ENCODE measurements at regions not wholly inside any gene's neighbourhood (a gene's known extent, or its start where the extent isn't known, plus 50 kb on each side); places are given as distances from the start of the nearest gene placed in this dataset.

DNA sequence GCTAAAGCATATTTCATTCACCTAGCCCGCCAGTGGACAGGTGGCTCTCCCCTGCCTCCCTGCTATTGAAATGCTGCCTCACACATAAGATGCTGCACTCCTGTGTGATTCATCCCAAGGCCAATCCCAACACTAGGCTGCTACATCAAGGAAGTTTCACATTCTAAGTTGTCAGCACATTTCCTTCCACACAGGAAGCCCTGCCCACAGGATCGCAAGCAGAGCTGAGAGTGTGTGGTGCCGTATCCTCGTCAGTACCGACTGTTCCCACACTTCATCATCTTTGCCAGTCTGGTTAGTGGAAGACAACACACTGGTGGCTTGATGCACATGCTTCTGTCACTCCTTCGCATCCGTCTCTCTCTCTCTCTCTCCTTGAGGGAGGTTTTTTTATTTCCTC is 194.3 kb upstream of the PPP2R2D start:
- no peak for DNase-seq (ENCODE audit: low read depth in 3 of 3)

DNA sequence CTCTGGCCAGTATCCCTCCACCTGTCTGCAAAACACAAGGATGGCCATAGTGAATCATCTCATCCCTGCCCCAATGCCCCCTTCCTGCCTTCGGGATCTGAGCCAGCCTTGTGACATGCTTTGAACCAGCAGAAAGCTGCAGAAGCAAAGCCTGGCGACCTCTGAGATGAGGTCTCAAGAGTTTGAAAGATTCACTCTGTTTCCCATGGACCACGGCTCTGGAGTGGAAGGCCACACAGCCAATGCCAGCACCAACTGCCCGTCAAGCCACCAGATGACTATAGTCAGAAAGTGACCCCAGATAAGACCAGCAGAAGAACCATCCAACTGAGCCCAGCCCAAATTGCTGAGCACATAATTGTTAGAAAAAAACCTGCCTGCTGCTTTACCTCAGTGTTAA is 193.9 kb upstream of the PPP2R2D start:
- DNase-seq (ENCODE audit: low read depth in 3 of 3), result no peak

DNA sequence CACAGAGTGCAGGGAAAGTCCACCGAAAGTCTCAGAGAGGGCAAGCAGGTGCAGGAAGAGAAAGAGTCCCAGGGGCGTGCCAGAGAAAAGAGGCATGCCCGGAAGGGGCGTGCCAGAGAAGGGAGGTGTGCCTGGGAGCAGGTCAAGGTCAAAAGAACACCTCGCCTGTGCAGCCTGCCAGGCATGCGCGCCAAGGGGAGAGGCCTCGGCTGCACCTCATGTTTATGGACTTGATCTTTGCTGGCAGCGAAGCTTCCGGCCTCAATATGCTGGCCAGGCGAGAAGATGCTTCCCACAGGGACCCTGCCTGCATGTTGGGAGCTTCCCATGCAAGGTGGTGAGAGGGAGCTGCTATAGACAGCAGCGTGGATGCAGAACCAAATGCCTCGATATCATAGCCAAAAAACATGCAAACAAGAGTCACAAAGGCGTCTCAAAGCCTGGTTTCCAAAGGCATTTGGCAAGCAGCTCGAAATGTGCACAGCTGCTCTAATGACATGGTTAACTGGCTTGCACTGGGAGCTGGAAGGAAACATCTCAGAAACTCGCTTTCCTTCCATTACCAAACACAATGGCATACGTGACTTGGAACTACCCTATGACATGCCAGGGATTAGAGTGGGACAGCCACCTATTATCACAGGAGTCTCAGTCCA is 192.5 kb upstream of the PPP2R2D start:
- no peak for DNase-seq (ENCODE audit: low read depth in 3 of 3)

DNA sequence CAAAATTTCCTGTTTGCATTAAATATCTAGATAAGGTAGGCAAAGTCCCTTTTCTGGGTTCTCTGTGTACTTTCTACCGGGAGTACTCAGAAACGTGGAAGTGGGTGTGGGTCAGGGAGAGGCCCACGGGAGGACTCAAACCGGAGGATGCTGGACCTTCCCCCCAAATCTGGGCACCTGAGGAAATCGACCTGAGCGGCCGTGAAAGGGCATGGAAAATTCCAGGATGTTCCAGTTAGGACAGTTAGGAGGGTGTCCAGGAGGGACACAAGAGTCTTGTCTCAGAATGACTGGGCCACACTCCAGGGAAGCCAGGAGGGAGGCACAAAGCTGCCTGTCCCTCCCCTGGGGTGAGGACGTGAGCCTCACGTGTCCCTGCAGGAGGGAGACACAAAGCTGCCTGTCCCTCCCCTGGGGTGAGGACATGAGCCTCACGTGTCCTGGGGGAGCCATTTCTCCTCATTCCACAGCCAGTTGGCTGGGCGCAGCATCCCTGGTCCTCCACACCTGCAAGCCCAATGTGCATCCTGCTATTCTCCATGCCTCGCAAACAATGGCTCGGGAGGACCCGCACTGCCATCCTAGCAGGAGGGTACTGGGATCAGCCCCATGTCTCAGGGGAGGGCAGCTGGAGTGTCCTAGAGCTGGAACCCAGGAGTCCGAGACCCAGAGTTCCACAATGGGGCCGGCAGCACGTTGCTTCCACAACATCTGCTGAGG is 190.5 kb upstream of the PPP2R2D start:
- no peak for DNase-seq (ENCODE audit: low read depth in 3 of 3)

DNA sequence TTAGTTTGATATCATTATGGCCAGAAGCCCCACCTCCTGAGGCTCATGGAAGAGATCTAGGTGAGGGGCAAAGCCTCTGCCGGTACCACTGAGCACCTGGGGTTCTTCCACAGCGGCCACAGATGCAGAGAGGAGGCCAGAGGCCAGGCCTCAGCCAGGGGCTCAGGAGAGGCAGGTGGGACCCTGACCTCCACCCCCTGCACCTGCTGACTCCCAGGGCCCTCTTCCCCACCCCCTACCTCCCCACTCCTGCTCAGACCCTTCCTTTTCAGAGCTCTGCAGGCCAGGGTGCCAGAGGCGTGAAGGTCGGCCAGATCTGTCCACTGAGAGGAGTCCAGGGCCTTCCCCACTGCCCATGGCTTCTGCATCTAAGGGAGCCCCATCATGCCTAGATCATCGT is 178.7 kb upstream of the PPP2R2D start:
- DNase-seq (ENCODE audit: low read depth in 3 of 3), result no peak

DNA sequence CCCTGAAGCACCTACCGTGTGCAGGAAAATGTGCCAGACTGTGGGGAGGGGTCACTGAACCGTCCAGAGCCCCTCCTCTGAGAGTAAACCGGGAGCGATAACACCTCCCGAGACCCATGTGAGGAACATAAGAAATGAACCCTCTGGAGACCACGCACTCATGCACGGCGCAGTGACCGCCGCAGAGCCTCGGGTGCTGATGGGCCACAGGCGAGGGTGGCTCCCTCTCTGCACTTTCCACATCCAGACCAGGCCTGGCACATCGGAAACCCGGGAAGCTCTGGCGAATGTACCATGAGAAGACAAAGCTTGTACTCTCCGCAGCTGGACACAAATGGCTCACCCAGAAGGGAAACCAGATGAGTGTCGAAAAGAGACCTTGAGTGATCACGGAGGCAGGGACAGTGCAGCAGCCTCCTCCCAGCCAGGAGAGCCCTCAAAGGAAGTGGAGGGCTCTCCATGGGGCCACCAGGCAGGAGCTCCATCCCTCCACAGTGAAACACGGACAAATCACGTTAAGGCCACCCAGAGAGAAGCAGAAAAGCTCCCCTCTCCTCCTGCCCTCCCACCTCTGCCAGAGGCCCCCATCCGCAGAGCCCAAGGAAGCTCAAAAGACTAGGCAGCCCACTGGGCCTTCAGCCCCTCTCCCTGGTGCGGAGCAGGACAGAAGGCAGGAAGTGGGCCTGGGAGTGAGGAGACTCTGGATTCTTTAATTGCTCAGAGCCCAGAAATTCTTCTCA is 178.1 kb upstream of the PPP2R2D start:
- no peak for DNase-seq (ENCODE audit: low read depth in 3 of 3)

DNA sequence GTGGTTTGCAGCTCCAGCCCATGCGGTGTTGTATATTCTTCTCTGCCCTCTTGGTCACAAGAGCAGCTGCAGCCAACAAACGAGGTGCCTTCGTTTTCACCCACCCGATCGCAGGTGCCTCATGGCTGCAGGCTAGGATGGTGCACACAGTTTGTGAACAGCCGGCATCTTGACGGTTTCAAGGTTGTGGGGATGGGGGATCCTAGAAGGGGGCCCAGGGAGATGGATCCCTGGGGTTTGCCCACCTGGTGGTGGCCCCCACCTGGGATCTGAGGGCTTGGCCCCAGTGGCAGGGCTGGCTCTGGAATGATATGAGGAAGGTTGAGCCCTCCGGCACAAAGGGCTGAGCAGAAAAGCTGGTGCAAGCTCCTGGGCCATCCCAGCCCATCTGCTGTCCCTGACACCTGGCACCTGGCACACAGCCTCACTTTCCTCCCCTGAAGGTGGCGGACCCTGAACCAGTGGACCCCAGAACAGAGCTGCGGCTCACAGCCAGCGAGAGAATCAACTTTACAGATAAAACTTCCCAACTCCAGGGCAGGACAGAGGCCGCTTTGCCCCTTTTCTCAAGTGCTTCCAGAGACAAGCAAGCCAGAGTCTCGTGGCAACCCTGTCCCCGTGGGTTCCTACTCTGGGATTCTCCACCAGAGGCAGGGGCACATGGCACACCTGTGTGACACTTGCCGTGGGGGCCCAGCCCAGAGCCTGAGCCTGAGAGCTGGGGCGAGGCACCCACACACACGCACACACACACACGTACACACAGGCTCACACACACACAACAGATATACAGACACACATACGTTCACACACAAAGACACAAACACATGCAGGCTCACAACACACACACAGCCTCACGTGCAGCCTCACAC is 177.3 kb upstream of the PPP2R2D start:
- no peak for DNase-seq (ENCODE audit: low read depth in 3 of 3)

DNA sequence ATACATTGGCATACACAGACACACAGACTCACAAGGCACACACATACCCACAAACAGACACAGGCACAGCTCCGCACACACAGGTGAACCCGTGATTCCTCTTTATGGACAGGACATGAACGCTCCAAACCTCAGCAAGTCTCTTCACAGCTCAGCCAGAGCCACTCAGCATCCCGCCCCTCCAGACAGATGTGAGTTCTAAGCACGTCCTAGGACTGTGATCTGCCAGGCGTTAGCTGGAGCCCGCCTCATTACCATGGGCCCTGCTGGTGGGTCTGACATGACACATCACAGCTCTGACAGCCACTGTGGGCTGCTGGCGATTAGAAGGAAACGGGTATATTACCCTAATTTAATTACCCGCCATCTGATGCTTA is 176.7 kb upstream of the PPP2R2D start:
- no peak for DNase-seq (ENCODE audit: low read depth in 3 of 3)

DNA sequence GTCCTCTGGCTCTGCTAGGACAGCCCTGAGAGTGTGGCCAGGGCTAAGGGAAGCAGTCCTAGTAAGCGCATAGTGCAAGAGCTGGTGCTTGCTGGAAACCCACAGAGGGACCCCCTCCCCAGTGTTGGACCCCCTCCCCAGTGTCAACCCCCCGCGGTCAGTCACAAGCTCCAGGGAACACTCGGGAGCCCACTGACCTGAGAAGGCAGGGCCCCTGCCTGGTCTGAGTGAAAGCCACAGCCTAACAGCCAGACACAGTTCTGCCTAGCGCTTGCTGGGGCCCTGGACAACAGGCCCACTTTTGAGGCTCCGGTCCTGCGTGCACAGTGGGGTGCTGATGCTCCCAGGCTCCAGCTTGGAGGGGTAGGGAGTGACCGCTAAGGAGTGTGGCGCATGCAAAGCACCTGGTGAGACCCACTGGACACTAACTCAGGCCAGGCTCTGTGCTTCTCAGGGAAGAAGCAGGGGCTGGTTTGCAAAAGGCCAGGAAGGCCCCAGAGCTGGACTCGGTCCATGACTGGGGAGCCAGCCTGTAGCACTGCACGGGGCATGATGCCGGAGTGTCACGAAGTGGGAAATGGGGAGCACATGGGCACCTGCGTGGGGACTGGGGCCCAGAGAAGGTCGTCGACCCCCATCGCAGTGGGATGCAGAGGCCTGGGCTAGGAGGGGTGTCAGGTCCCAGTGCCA is 175.8 kb upstream of the PPP2R2D start:
- no peak for DNase-seq (ENCODE audit: low read depth in 3 of 3)

DNA sequence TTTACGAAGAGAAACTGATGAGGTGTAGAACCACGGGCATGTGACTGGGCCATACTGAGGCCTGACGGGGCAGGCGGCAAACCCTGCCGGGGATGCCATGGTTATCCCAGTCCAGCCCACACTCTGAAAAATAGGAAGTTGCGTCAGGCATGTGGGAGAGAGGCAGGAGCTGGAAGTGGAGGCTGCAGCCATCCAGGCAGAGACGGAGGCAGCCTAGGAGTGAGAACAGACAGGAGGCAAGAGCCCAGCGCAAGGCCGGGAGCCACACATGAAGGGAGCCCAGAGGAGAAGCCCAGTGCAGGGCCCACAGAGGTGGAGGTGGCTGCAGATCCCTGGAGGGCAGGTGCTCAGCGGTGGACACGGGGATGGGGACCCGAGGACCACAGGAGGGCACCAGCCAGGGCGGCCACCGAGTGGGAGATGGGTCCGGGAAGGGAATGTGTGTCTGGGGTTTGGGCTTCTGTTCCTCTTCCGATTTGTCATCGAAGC is 175.2 kb upstream of the PPP2R2D start:
- no peak for DNase-seq (ENCODE audit: low read depth in 3 of 3)

DNA sequence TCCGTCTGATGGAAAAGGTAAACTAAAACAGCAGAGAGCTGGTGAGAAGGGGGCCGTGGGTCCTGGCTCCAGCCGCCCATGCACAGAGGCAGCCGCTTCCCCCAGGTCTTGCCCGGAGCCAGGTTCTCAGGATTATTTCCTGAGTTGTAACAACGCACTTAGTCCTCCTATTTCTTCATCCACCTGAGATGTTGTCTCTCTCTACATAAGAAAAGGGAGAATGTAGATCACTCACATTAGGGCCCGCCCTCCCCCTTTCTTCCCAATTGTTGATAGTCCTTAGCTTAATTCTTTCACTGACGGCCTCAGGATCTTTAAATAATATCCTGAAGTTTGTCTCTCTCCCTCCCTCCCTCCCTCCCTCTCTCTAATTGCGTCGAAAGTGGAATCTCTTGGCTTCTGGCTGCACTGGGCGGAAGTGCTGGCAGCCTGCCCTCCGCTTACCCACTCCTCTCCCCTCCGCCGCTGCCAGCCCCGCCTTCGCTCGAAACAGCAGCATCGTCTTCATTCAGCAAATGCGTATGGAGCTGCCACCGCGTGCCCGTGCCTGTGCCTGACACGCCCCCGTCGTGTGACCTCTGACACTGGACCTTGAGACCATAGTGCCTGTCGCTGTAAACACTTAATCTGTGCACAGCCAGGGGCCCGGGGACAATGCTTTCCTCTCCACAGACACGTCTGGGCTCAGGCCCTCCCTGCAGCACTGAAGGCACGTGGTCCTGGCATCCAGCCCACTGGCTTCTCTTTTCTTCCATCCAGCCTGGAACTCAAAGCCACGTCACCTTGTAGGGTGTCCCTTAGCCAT is 174.5 kb upstream of the PPP2R2D start:
- no peak for DNase-seq (ENCODE audit: low read depth in 3 of 3)

DNA sequence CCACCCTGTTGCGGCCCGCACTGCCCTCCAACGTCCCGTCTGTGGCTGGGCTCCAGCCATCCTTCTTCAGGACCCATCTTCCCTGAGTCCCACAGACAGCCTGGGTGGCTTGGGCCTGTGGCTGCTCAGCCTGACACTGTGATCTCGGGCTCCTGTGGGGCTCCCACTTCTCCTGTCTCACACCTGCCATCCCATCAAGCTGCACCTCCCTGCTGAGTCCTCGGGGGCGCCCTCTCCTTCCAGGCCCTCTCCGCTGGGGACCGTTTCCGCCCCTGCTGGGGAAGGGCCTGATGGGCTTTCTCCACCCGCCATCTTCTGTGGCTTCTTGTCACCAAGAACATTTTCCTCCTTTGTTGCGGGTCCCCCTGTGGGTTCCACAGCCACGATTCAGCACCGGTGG is 173.8 kb upstream of the PPP2R2D start:
- no peak for DNase-seq (ENCODE audit: low read depth in 3 of 3)

DNA sequence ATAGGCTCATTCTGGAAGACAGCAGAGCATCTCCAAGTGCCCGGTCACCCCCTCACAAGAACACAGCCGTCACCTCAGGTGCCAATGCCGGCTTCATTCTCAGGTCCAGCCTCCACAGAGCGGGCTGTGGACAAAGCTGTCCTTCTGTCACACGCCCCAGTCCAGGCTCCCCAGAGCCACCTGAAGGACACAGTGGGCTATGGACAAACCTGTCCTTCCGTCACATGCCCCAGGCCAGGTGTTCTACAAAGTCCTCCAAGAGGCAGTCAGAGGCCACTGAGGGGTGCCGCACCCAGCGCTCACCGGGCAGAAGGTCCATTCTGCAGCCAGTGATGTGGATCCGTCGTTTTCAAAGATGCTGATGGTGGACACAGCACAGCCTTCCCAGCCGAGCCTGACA is 173.2 kb upstream of the PPP2R2D start:
- DNase-seq (ENCODE audit: low read depth in 3 of 3), result no peak

DNA sequence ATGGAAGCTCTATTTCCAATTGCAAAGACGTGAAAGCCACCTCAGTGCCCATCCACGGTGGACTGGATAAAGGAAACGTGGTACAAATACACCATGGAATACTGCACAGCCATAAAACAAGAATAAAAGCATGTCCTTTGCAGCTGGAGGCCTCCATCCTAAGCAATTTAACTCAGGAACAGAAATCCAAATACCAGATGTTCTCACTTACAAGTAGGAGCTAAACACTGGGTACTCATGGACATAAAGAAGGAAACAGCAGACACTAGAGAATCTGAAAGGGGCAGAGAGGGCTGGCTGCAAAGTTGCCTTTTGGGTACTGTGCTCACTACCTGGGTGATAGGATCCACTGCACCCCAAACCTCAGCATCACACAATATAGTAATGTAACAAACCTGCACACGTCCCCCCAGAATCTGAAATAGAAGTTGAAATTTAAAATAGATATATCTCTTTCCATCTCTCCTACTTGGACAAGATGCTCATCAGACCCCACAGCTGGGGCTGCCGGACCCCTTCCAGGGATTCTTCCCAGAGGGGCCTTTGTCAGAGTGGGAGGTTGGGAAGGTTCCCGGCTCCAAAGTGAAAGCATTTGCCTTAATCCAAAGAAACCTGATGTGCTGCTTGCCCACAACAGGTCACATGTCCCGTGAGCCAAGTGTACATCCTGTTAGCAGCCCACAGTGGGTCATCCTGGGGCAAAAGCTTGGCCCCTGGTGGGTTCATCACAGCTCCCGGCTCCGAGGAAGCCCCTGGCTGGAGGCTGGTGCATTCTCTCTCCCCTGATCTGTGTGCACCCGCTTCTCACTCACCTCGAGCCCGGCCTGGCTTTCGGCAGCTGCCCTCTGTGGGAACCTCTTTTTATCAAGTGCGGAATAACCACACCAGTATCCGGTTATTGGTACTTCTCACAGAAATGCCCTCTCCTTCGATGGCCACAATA is 172.3 kb upstream of the PPP2R2D start:
- no peak for DNase-seq (ENCODE audit: low read depth in 3 of 3)

DNA sequence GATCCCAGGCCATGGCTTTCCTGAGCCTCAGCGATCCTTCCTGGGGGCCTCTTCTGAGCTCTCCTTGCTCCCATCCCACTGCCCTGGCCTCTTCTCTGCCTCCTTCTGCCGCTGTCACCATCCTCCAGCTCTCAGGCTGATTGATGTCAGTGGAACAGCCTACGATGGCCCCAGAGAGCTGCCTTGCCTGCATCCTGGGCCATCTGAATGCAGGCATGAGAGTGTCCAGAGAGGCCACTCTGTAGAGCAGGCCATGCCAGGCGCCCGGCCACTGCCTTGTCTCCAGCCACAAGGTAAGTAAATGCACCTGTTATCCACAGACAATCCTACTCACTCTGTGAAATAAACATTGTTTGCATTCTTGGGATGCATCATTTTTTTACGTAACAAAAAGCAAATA is 171.4 kb upstream of the PPP2R2D start:
- no peak for DNase-seq (ENCODE audit: low read depth in 3 of 3)

DNA sequence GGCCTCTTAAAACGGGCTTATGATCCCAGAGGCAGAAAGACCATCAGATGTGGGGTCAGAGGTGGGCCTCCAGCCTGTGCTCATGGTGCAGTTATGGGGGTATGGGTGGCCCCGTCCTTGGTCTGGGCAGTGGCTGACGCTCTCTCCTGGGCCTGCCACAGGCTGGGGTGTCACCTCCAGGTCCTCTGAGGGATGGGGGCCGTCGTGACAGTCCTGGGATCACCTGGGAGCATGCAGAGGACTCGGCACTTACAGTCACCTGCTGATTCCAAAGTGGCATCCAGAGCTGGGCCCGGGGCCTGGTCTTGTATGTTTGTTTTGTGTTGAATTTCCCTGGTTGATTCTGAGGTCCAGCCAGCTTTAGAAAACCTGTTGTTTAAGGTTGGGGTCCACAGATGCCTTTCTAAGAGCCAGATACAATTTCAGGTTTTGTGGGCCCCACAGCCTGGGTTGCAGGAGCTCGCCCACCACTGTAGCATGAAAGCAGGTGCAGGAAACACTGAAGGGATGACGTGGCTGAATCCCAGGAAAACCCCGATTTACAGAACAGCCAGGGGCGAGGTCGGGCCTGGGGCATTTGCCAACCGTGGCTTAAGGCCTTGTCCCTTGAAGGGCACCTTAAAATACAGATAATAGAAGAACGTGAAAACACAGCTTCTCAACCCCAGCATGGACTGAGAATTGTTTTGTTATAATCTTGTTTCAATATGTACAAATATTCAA is 170.7 kb upstream of the PPP2R2D start:
- DNase-seq (ENCODE audit: low read depth in 3 of 3), result no peak

DNA sequence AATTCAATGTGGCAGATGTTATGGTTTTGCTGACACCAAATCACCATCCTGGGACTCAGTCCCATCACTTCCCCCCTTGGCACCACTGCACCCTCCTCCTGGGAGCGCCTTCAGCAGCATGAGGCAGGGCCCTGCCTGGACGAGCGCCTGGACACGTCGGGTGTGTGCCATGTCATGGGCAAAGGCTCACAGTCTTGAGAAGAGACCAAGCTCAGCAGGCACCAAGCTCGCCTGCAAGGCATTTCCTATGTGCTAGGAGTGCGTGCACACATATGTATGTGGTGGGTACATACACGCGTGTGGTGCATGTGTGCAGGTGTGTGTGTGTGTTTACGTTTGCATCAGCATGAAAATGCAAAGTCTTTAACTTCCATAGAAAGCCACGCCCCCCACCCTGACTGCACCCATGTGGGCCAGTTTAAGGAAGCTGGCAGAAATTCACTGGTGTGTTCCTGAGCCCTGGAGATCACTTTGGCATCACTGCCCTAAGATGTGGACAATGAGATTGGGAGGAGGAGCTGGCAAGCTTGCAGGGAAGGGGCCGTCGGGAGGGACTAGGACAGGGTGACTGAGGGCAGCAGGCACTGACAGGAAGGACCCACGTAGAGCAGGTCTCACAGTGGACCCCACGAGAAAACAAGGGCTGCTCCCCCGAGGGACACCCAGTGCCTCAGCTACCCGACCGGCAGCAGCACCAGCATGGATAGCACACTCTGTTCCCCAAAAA is 169.9 kb upstream of the PPP2R2D start:
- DNase-seq (ENCODE audit: low read depth in 3 of 3), result no peak

All from stimulated activated CD4-positive, alpha-beta T cell treated with anti-CD3 and anti-CD28 coated beads, TNF-alpha, amount 100 ng/mL, for 4 hours (primary cell).